DND-41 (cell line): ENCODE measurements at regions not wholly inside any gene's neighbourhood (a gene's known extent, or its start where the extent isn't known, plus 50 kb on each side); places are given as distances from the start of the nearest gene placed in this dataset.

Source experiments
- CTCF ChIP-seq: IDR thresholded peaks from 2 replicates; pipeline ENCODE4 v1.5.1; 2012; ENCODE audit warnings: borderline replicate concordance, low read length, moderate library complexity, mild to moderate bottlenecking; ENCODE audit not compliant: poor library complexity, severe bottlenecking; ENCODE audit errors: extremely low read depth
- EZH2 ChIP-seq: IDR thresholded peaks from 3 replicates; pipeline ENCODE4 v1.6.1; 2012; ENCODE audit warnings: borderline replicate concordance, low read depth, mild to moderate bottlenecking, moderate library complexity, low read length, inconsistent platforms; ENCODE audit not compliant: severe bottlenecking

DNA sequence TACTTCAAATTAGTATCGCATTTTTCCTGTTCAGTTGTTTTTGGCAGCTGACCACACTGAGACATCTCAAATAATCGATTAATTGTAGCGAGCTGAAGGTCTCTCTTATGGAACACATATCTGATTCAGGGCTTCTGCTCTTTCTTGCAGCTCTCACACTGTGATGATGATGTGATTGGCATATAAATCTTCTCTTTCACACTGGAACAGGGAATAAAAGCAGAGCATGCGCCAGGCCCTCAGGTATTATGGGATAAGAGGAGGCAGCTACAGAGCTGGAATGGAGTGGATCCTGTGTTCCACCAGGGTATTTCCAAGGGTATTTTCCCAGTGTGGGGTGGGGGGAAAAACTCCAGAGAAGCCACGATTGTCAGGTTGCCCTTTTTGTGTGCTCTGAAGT lies 265.4 kb upstream of the CASK start:
- TF ChIP-seq EZH2 = no peak
- no peak for TF ChIP-seq CTCF
